WTC11 (cell line): ENCODE measurements at regions not wholly inside any gene's neighbourhood (a gene's known extent, or its start where the extent isn't known, plus 50 kb on each side); places are given as distances from the start of the nearest gene placed in this dataset.

ENCODE experiments used
- ATAC-seq: fragments of 200-7000 bp; cut with Tn5 transposase; 2 replicates; pipeline ENCODE4 v1.10.0; 2021; ENCODE audit warnings: mild to moderate bottlenecking, moderate library complexity
- CTCF ChIA-PET: fragments of 300-600 bp; sonication (Branson Sonifier 250); formaldehyde crosslinking; loops from one replicate; lab custom pipeline; 2021; ENCODE audit warnings: antibody characterized with exemption; lab: Charles Lee
- POLR2A ChIA-PET: fragments of 350-600 bp; sonication (Branson Sonifier 250); formaldehyde crosslinking; loops from one replicate; lab custom pipeline; 2021; ENCODE audit warnings: antibody characterized with exemption; lab: Charles Lee
- DNase-seq: peaks from one replicate; pipeline ENCODE4 v3.0.0; 2021; ENCODE audit warnings: low spot score
- H3K27ac Mint-ChIP-seq: 2 replicates; pipeline ENCODE4 v1.8.0; 2021; ENCODE audit warnings: mixed read lengths
- H3K27me3 Mint-ChIP-seq: 2 replicates; pipeline ENCODE4 v1.8.0; 2021; ENCODE audit warnings: low read depth, mild to moderate bottlenecking, moderate library complexity, mixed read lengths
- H3K36me3 Mint-ChIP-seq: 2 replicates; pipeline ENCODE4 v1.8.0; 2021; ENCODE audit warnings: mixed read lengths
- H3K4me1 Mint-ChIP-seq: 2 replicates; pipeline ENCODE4 v1.8.0; 2022; ENCODE audit warnings: mixed read lengths
- H3K4me3 Mint-ChIP-seq: 2 replicates; pipeline ENCODE4 v1.8.0; 2021; ENCODE audit warnings: mild to moderate bottlenecking, moderate library complexity, mixed read lengths
- H3K9me3 Mint-ChIP-seq: 2 replicates; pipeline ENCODE4 v1.8.0; 2021; ENCODE audit warnings: mixed read lengths
- EMX1 ChIP-seq: fragments of 250-450 bp; sonication (Bioruptor Pico); IDR thresholded peaks from 2 replicates; pipeline ENCODE4 v1.8.0; 2021; ENCODE audit warnings: mild to moderate bottlenecking
- ESRRA ChIP-seq: sonication (generic); formaldehyde crosslinking; IDR thresholded peaks from 2 replicates; pipeline ENCODE4 v1.8.1; 2022; ENCODE audit warnings: mild to moderate bottlenecking, missing genetic modification reagents, borderline replicate concordance
- JUN ChIP-seq: sonication (generic); formaldehyde crosslinking; IDR thresholded peaks from 2 replicates; pipeline ENCODE4 v1.8.0; 2023; ENCODE audit warnings: mild to moderate bottlenecking, missing genetic modification reagents
- MYBL2 ChIP-seq: sonication (generic); formaldehyde crosslinking; IDR thresholded peaks from 2 replicates; pipeline ENCODE4 v1.8.1; 2023; ENCODE audit warnings: mild to moderate bottlenecking, moderate library complexity, missing genetic modification reagents
- NFATC4 ChIP-seq: fragments of 250-450 bp; sonication (Bioruptor Pico); IDR thresholded peaks from 2 replicates; pipeline ENCODE4 v1.9.0; 2021; ENCODE audit warnings: mild to moderate bottlenecking
- OVOL2 ChIP-seq: fragments of 250-450 bp; sonication (Bioruptor Pico); IDR thresholded peaks from 2 replicates; pipeline ENCODE4 v1.9.0; 2021; ENCODE audit warnings: mild to moderate bottlenecking, borderline replicate concordance
- TCF7 ChIP-seq: sonication (generic); formaldehyde crosslinking; IDR thresholded peaks from 2 replicates; pipeline ENCODE4 v1.8.0; 2022; ENCODE audit warnings: mild to moderate bottlenecking, low read depth, missing genetic modification reagents, moderate library complexity
- TEAD4 ChIP-seq: sonication (generic); formaldehyde crosslinking; IDR thresholded peaks from 2 replicates; pipeline ENCODE4 v1.8.0; 2022; ENCODE audit warnings: mild to moderate bottlenecking, missing genetic modification reagents
- ZNF263 ChIP-seq: sonication (generic); formaldehyde crosslinking; IDR thresholded peaks from 2 replicates; pipeline ENCODE4 v1.8.1; 2022; ENCODE audit warnings: low read depth, mild to moderate bottlenecking, moderate library complexity, missing genetic modification reagents
- TF ChIP-seq, protein P1 (sequence below): sonication (generic); formaldehyde crosslinking; IDR thresholded peaks from 2 replicates; pipeline ENCODE4 v1.8.1; 2023; ENCODE audit warnings: mild to moderate bottlenecking, missing genetic modification reagents
- TF ChIP-seq, protein P2 (sequence below): sonication (generic); formaldehyde crosslinking; IDR thresholded peaks from 2 replicates; pipeline ENCODE4 v1.8.1; 2023; ENCODE audit warnings: mild to moderate bottlenecking, missing genetic modification reagents, moderate library complexity
- TF ChIP-seq, protein P3 (sequence below): fragments of 250-450 bp; sonication (Bioruptor Pico); conservative IDR thresholded peaks from 2 replicates; pipeline ENCODE4 v1.9.0; 2021; ENCODE audit warnings: mild to moderate bottlenecking
- TF ChIP-seq, protein P4 (sequence below): fragments of 250-450 bp; sonication (Bioruptor Pico); IDR thresholded peaks from 2 replicates; pipeline ENCODE4 v1.9.0; 2021; ENCODE audit warnings: mild to moderate bottlenecking
- TF ChIP-seq, protein P5 (sequence below): sonication (generic); formaldehyde crosslinking; IDR thresholded peaks from 2 replicates; pipeline ENCODE4 v1.8.0; 2022; ENCODE audit warnings: mild to moderate bottlenecking, missing genetic modification reagents
- TF ChIP-seq, protein P6 (sequence below): sonication (generic); formaldehyde crosslinking; IDR thresholded peaks from 2 replicates; pipeline ENCODE4 v1.8.1; 2022; ENCODE audit warnings: low read depth, mild to moderate bottlenecking, moderate library complexity, missing genetic modification reagents, borderline replicate concordance
- TF ChIP-seq, protein P7 (sequence below): sonication (generic); formaldehyde crosslinking; IDR thresholded peaks from 2 replicates; pipeline ENCODE4 v1.8.1; 2023; ENCODE audit warnings: mild to moderate bottlenecking, missing genetic modification reagents
- TF ChIP-seq, protein P8 (sequence below): sonication (generic); formaldehyde crosslinking; IDR thresholded peaks from 2 replicates; pipeline ENCODE4 v1.8.0; 2023; ENCODE audit warnings: mild to moderate bottlenecking, missing genetic modification reagents

DNA sequence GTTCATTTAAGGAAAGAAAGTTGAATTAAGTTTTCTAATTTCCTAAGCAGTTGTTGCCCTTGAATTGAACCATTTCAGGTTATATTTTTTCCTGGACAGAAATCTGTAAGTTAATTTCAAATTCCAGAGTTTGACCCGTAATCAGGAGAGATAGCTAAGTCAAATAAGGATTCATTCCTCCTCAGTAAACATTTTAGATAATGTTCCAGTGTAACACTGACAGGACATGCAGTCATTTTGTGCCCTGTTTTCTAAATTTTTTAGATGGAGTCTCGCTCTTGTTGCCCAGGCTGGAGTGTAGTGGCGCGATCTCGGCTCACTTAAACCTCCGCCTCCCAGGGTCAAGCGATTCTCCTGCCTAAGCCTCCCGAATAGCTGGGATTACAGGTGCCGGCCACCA is 371.7 kb downstream of the DIPK2A start:
- Mint-ChIP-seq H3K9me3 (no peaks in the 10 kb centered on the region), H3K4me3 (no peak overlapping the region), H3K4me1 (peaks cover 10% of the 10 kb centered on the region), H3K27me3 (no peaks in the 10 kb centered on the region), H3K36me3 (no peaks in the 10 kb centered on the region), H3K27ac (no peak overlapping the region)
- no peak for DNase-seq
- ChIA-PET POLR2A (no interaction called here), CTCF (no interaction called here)
- no peak for TF ChIP-seq ESRRA (CRISPR knock-in tag)
- TF ChIP-seq, protein P1, sequence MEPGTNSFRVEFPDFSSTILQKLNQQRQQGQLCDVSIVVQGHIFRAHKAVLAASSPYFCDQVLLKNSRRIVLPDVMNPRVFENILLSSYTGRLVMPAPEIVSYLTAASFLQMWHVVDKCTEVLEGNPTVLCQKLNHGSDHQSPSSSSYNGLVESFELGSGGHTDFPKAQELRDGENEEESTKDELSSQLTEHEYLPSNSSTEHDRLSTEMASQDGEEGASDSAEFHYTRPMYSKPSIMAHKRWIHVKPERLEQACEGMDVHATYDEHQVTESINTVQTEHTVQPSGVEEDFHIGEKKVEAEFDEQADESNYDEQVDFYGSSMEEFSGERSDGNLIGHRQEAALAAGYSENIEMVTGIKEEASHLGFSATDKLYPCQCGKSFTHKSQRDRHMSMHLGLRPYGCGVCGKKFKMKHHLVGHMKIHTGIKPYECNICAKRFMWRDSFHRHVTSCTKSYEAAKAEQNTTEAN (CRISPR knock-in tag): no peak
- no peak for TF ChIP-seq JUN (CRISPR knock-in tag)
- no peak for TF ChIP-seq TEAD4 (CRISPR knock-in tag)
- TF ChIP-seq, protein P2, sequence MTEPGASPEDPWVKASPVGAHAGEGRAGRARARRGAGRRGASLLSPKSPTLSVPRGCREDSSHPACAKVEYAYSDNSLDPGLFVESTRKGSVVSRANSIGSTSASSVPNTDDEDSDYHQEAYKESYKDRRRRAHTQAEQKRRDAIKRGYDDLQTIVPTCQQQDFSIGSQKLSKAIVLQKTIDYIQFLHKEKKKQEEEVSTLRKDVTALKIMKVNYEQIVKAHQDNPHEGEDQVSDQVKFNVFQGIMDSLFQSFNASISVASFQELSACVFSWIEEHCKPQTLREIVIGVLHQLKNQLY (CRISPR knock-in tag): no peak
- no peak for TF ChIP-seq ZNF263 (CRISPR knock-in tag)
- TF ChIP-seq OVOL2 (CRISPR knock-in tag): no peak
- no peak for TF ChIP-seq TCF7
- TF ChIP-seq, protein P3, sequence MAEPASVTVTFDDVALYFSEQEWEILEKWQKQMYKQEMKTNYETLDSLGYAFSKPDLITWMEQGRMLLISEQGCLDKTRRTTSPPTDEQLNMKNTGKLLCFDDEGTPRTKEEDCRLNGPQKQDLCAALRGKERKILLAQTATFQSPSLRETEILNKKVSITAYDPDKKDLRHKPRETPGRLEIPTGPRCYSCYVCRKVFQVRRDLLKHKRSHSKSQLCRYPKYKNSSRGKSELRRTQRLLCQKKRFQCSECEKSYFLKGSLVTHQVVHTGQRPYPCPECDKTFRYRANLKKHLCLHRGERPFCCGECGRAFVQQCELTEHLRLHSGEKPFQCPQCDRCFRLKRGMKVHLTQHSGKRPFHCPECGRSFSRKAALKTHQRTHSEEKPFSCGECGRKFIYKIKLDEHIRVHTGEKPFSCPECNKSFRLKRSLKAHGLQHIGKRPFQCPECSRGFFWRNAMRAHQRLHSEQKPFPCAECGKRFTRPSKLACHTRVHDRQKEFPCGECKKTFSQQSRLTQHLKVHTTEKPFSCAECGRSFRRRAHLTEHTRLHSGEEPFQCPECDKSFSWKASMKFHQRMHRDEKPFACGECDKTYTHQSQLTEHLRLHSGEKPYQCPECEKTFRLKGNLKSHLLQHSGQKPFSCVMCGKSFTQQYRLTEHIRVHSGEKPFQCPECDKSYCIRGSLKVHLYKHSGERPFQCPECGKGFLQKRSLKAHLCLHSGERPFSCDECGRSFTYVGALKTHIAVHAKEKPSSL (CRISPR knock-in tag): no peak
- no peak for TF ChIP-seq EMX1 (CRISPR knock-in tag)
- TF ChIP-seq, protein P4, sequence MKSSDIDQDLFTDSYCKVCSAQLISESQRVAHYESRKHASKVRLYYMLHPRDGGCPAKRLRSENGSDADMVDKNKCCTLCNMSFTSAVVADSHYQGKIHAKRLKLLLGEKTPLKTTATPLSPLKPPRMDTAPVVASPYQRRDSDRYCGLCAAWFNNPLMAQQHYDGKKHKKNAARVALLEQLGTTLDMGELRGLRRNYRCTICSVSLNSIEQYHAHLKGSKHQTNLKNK (CRISPR knock-in tag): no peak
- ATAC-seq: no peak

DNA sequence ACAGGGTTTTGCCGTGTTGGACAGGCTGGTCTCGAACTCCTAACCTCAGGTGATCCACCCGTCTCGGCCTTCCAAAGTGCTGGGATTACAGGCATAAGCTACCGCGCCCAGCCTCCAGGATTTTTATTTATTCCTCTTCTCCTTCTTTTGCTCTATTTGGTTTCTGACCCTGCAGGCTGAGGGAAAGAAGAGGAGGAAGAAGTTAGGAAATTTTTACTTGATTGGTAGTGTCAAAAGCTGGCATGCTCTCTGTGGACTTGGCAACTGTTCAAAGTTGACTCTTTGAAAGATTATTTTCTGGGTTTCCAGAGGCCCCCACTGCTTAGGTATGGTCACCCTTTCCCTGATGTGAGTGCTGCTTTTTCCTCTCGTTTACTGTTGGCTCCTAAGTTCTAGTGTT is 372.2 kb downstream of the DIPK2A start:
- no peaks in the 10 kb centered on the region for H3K9me3 Mint-ChIP-seq
- peaks cover 10% of the 10 kb centered on the region for H3K4me1 Mint-ChIP-seq
- no peak overlapping the region for H3K4me3 Mint-ChIP-seq
- ChIA-PET CTCF (no interaction called here), POLR2A (no interaction called here)
- no peak overlapping the region for H3K27ac Mint-ChIP-seq
- no peaks in the 10 kb centered on the region for H3K36me3 Mint-ChIP-seq
- DNase-seq (no peak), ATAC-seq (no peak)
- no peaks in the 10 kb centered on the region for H3K27me3 Mint-ChIP-seq
- TF ChIP-seq NFATC4: no peak
- TF ChIP-seq, protein P5, sequence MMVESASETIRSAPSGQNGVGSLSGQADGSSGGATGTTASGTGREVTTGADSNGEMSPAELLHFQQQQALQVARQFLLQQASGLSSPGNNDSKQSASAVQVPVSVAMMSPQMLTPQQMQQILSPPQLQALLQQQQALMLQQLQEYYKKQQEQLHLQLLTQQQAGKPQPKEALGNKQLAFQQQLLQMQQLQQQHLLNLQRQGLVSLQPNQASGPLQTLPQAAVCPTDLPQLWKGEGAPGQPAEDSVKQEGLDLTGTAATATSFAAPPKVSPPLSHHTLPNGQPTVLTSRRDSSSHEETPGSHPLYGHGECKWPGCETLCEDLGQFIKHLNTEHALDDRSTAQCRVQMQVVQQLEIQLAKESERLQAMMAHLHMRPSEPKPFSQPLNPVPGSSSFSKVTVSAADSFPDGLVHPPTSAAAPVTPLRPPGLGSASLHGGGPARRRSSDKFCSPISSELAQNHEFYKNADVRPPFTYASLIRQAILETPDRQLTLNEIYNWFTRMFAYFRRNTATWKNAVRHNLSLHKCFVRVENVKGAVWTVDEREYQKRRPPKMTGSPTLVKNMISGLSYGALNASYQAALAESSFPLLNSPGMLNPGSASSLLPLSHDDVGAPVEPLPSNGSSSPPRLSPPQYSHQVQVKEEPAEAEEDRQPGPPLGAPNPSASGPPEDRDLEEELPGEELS (CRISPR knock-in tag): no peak
- TF ChIP-seq, protein P6, sequence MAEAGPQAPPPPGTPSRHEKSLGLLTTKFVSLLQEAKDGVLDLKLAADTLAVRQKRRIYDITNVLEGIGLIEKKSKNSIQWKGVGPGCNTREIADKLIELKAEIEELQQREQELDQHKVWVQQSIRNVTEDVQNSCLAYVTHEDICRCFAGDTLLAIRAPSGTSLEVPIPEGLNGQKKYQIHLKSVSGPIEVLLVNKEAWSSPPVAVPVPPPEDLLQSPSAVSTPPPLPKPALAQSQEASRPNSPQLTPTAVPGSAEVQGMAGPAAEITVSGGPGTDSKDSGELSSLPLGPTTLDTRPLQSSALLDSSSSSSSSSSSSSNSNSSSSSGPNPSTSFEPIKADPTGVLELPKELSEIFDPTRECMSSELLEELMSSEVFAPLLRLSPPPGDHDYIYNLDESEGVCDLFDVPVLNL: no peak
- TF ChIP-seq, protein P4 (CRISPR knock-in tag): no peak
- TF ChIP-seq, protein P7, sequence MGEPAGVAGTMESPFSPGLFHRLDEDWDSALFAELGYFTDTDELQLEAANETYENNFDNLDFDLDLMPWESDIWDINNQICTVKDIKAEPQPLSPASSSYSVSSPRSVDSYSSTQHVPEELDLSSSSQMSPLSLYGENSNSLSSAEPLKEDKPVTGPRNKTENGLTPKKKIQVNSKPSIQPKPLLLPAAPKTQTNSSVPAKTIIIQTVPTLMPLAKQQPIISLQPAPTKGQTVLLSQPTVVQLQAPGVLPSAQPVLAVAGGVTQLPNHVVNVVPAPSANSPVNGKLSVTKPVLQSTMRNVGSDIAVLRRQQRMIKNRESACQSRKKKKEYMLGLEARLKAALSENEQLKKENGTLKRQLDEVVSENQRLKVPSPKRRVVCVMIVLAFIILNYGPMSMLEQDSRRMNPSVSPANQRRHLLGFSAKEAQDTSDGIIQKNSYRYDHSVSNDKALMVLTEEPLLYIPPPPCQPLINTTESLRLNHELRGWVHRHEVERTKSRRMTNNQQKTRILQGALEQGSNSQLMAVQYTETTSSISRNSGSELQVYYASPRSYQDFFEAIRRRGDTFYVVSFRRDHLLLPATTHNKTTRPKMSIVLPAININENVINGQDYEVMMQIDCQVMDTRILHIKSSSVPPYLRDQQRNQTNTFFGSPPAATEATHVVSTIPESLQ (CRISPR knock-in tag): no peak
- TF ChIP-seq, protein P3 (CRISPR knock-in tag): no peak
- TF ChIP-seq, protein P8, sequence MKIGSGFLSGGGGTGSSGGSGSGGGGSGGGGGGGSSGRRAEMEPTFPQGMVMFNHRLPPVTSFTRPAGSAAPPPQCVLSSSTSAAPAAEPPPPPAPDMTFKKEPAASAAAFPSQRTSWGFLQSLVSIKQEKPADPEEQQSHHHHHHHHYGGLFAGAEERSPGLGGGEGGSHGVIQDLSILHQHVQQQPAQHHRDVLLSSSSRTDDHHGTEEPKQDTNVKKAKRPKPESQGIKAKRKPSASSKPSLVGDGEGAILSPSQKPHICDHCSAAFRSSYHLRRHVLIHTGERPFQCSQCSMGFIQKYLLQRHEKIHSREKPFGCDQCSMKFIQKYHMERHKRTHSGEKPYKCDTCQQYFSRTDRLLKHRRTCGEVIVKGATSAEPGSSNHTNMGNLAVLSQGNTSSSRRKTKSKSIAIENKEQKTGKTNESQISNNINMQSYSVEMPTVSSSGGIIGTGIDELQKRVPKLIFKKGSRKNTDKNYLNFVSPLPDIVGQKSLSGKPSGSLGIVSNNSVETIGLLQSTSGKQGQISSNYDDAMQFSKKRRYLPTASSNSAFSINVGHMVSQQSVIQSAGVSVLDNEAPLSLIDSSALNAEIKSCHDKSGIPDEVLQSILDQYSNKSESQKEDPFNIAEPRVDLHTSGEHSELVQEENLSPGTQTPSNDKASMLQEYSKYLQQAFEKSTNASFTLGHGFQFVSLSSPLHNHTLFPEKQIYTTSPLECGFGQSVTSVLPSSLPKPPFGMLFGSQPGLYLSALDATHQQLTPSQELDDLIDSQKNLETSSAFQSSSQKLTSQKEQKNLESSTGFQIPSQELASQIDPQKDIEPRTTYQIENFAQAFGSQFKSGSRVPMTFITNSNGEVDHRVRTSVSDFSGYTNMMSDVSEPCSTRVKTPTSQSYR (CRISPR knock-in tag): no peak
- no peak for TF ChIP-seq MYBL2 (CRISPR knock-in tag)
